Gastrocnemius medialis (tissue), 4 donors: ENCODE measurements at regions not wholly inside any gene's neighbourhood (a gene's known extent, or its start where the extent isn't known, plus 50 kb on each side); places are given as distances from the start of the nearest gene placed in this dataset.

Source experiments
- POLR2A ChIP-seq, 2 donors: fragments of 450-650 bp; IDR thresholded peaks; one replicate each; pipeline ENCODE4 v1.6.1; 2017; ENCODE audit warnings: antibody characterized with exemption in 2 of 2, mild to moderate bottlenecking in 2 of 2, moderate library complexity in 2 of 2
- TF ChIP-seq, protein P1 (sequence below), 5 experiments: fragments of 450-650 bp in 3 of 5; fragments of 200-600 bp in 2 of 5; sonication (generic) in 2 of 5; IDR thresholded peaks in 4 of 5; conservative IDR thresholded peaks in 1 of 5; 1 replicate in 4 of 5; 2 replicates in 1 of 5; pipeline ENCODE4 v1.5.1; 2016 to 2019; ENCODE audit warnings: antibody characterized with exemption in 5 of 5, mild to moderate bottlenecking in 3 of 5, moderate library complexity in 3 of 5

DNA sequence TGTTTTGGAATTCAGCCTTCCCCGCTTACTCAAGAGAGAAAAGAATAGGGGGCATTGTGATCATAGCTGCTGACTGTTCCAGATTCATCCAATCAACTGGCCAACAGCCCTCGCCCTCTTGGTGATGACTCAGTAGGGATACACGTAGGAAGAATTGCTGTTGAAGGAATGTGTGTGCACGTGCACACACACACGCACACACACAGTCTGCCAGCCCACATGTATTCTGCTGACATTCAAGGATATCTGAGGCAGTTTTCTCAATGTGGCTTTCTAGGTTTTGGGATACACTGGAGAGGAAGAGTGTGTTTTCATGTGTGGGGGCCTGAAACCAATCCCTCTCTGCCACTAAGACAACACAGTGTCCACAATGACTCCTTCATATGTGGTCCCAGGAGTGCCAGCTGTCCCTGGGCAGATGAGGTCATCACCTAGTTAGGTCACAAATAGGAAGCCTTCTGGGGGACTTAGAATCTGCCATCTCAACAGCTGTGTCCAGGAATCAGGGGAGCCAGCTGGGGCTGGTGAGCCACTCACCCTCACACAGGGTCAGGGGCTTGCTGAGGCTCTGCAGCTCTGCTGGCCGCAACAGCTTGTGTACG lies 352.6 kb downstream of the SS18 start:
- TF ChIP-seq, protein P1, sequence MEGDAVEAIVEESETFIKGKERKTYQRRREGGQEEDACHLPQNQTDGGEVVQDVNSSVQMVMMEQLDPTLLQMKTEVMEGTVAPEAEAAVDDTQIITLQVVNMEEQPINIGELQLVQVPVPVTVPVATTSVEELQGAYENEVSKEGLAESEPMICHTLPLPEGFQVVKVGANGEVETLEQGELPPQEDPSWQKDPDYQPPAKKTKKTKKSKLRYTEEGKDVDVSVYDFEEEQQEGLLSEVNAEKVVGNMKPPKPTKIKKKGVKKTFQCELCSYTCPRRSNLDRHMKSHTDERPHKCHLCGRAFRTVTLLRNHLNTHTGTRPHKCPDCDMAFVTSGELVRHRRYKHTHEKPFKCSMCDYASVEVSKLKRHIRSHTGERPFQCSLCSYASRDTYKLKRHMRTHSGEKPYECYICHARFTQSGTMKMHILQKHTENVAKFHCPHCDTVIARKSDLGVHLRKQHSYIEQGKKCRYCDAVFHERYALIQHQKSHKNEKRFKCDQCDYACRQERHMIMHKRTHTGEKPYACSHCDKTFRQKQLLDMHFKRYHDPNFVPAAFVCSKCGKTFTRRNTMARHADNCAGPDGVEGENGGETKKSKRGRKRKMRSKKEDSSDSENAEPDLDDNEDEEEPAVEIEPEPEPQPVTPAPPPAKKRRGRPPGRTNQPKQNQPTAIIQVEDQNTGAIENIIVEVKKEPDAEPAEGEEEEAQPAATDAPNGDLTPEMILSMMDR (IDR thresholded peaks at IDR 0.05 in 4 of 5, conservative IDR thresholded peaks at IDR 0.05 in 1 of 5) = no peak
- TF ChIP-seq POLR2A (IDR thresholded peaks at IDR 0.05) = no peak
